NCI-H526 treated with DMSO at 0.1 percent for 48 hours (cell line): ENCODE measurements at regions not wholly inside any gene's neighbourhood (a gene's known extent, or its start where the extent isn't known, plus 50 kb on each side); places are given as distances from the start of the nearest gene placed in this dataset.

ENCODE experiments used
- DNase-seq: peaks from one replicate; lab custom pipeline; 2025; lab: John Stamatoyannopoulos, UW

DNA sequence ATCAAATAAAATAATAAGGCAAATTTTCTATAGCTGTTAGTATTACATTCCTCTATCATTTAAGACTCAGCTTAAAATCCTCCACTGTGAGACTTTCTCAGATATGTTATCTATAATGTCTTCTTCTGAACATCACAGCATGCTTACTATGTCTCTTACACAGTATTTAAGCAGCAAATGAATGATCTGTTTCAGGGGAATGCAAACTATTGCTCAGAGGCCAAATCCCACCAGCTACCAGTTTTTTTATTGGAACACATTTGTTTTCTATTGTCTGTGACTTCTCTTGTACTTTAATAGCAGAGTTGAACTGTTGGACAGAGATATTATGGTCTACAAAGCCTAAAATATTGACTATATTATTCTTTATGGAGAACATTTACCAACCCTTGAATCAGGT lies 59.6 kb downstream of the C3orf38 start:
- DNase-seq = no peak

- DNase-seq = no peak
Measured at GRCh38 chr3:88211096-88211890, 61.5 kb downstream of the C3orf38 start.

DNA sequence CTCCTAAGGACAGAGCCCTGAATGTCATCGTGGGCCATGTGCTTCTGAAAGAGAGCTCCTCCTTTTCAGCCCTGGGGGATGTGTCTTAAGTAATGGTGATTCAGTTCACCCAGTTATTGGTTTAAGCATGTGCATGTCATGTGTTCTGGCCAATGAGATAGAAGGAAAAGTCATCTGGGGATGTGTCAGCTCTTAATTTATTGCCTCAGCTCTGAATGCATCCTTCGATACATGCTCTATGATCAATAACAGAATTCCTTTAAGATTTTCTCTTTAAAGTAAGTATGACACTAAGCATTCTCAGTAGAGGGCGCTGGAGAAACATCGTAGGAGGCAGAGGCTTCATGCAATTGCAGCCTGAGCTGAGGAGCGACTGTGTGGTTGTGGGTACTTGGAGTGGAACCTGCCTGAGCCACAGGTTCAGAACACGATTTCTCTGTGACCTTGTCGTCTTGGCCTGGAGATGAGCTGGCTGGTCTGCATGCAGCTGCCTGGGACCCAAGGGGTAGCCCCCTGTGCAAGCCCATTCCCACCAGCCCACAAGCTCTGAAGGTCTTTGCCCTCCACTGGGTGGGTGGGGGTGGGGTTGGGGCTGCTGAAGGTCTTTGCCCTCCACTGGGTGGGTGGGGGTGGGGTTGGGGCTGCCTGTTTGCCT lies 69.5 kb downstream of the C3orf38 start:
- no peak for DNase-seq

GRCh38 chr3:88220126-88220525 lies 70.4 kb downstream of the C3orf38 start:
- DNase-seq = no peak

DNA sequence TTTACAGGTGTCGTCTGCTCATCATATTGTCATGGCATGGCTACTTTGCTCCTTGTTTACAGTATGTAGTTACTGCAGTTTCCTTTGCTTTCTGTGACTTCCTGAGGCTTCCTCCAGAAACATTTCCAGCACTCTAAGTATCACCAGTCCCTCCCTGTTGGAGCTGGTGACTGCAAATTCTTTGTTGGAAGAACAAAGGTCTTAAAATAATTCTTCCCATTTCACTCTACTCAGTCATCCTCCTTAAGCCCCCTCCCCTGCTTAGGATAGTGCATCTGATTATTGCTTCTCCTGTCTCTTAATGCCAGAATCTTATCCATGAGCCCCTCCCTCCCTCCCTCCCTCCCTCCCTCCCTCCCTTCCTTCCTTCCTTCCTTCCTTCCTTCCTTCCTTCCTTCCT lies 72.0 kb downstream of the C3orf38 start:
- no peak for DNase-seq

GRCh38 chr3:88222343-88222742 lies 72.6 kb downstream of the C3orf38 start:
- no peak for DNase-seq

DNA sequence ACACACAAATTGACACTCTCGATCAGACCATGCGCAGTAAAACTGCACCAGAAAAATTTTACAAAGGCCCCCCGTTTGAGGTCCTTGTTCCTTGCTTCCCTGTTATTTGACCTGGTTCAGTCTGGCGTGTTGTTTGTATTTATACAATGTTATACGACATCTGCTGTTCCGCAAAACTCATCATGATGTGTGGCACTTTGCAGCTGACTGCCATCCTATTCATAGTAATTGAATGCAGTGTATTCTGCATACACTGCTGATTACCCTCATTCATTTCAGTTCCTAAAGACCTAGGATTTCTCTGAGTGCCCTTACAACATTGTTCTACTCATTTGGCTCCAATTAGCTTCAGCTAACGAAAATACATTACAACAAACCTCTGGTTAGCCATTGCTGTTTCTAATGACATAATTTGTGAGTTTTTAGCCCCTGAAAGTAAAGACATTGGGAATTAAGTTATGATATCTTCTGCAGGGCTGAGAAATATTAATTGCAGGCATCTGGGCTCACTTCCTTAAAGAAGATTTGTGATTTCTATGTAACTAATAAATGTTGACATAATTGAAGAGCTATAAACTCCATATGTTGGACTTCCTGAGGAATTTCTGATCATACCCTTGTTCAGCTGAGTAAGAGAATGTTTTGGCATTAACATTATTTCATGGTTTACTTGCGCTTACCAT lies 75.7 kb downstream of the C3orf38 start:
- no peak for DNase-seq

DNA sequence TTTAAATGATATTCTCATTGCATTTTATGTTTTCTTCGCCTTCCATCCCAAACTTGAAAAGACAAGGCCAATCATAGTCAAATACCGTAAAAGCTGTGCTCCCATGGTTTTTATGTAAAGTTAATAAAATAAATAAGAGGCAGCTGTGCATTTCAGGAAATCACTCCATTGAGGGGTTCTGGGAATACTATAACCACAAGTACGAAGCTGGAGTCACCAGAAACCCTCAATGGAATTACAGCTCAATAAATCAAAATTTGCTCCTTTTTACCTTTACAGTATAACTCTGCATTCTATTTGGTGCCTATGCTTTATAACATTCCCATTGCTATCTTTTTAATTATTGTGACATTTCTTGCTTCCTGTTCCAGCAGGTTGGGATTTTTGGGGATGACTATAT lies 77.2 kb downstream of the C3orf38 start:
- DNase-seq = no peak

GRCh38 chr3:88230638-88231037 lies 80.9 kb downstream of the C3orf38 start:
- DNase-seq = no peak

- no peak for DNase-seq
Measured at GRCh38 chr3:88231207-88231606, 81.4 kb downstream of the C3orf38 start.

- no peak for DNase-seq
Measured at GRCh38 chr3:88231632-88232031, 81.9 kb downstream of the C3orf38 start.

GRCh38 chr3:88235102-88235501 lies 85.3 kb downstream of the C3orf38 start:
- no peak for DNase-seq

DNA sequence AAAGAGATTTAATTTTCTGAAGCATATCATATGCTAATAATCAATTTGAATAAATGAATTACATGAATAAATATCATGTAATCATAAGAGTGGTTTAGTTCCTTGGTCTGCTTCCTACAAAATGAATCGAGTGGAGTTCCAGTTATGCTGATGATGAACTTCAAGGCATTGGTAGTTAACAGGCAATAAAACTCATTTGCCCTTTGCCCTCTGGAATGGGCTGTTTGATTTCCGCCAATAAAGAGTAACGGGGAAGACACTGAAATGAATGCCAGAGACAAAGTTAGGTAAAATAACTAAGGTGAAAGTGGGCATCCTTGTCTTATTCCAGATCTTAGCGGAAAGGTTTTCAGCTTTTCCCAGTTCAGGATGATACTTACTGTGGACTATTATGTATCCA lies 90.1 kb downstream of the C3orf38 start:
- DNase-seq = no peak

DNA sequence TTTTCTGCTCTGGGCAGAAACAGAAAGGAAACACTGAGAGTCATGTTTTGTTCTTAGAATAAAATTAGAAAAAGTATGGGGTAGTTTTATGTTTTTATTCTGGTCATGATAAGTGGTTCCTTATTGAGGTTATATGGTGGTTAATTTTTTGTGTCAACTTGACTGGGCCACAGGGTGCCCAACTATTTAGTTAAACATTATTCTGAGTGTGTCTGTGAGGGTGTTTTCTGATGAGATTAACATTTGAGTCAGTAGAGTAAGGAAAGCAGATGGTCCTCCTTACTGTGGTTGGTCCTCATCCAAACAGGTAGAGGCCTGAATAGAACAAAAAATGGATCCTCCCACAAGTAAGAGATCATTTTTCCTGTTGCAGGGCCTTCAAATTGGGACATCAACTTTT lies 98.9 kb downstream of the C3orf38 start:
- DNase-seq = no peak

DNA sequence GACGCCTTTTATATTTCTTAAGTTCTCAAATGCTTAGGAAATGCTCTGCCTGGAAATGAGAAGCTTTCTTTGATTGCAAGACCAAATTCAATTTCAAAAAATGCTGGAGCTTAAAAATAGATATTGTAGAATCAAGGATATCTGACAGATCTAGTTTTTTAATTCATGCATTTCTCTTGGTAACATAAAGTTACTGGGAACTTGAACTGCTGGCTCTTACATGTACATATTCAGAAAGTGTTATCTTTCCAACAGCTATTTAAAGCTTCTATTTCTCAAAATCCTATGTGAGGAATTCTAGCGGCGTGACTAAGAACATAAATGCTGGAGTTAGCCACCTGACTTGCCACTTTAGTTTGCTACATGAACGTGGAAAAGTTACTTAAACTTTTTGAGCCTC lies 109.3 kb downstream of the C3orf38 start:
- DNase-seq = no peak

DNA sequence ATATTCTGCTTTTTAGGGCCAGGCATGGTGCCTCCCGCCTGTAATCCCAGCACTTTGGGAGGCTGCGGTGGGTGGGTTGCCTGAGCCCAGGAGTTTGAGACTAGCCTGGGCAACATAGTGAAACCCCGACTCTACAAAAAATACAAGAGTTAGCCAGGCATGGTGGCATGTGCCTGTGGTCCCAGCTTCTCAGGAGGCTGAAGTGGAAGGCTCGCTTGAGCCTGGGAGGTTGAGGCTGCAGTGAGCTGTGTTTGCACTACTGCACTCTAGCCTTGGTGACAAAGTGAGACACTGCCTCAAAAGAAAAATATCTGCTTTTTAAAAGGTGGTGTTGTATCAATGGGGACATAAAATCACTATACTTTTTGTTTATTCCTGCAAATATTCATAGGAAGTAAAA lies 112.8 kb downstream of the C3orf38 start:
- no peak for DNase-seq

GRCh38 chr3:88263417-88264100 lies 113.8 kb downstream of the C3orf38 start:
- DNase-seq = no peak

GRCh38 chr3:88267441-88267840 lies 117.7 kb downstream of the C3orf38 start:
- DNase-seq = no peak

DNA sequence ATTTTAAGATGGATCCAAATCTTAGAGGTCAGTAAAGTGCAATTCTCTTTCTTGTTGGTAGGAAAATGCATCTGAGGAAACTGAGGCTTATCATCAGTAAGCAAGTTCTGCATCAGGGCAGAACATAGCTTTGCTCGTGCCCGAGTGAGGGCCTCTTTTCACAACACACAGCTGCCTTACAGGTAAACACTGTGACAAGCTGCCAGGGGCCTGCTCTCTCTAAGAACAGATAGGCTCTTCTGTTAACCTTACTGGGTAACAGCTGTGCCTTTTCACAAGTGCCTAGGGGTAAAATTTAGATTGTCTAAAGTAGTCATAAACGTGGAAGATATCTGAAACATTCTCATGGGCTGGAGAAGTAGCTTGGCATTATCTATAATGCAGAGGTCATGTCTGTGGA lies 118.1 kb downstream of the C3orf38 start:
- DNase-seq = no peak

GRCh38 chr3:88280326-88280725 lies 130.6 kb downstream of the C3orf38 start:
- no peak for DNase-seq

DNA sequence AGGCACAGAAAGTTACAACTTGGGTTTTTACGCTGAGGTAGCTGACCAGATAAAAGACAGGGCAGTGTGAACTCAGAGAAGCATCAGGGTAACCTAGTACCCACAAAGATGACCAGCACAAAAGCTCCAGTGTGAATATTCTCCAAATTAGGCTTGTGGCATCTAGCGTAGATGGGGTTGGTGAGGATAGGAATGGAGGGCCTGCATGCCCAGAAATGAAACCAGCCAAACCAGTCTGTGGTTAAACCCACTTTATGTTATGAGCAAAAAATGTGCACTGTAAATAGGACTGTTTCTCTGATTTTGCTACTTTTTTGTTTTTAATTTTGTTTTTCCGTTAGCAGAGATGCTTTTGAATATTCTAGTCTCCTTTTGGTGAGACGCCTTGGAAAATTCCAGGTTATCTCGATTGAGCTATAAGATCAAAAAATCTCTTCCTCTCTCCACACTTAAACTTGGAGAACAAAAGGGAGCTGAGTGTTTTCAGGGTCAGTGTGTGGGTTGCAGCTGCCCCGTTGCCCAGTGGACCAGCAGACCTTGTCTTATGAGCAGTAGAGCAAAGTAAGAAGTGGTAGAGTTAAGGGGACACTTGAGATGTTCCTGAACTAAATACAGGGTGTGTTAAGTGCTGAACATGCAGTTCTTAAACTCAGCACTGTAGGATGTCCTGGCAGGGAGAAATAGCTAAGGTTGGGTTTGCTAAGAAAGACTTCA lies 132.9 kb downstream of the C3orf38 start:
- no peak for DNase-seq

DNA sequence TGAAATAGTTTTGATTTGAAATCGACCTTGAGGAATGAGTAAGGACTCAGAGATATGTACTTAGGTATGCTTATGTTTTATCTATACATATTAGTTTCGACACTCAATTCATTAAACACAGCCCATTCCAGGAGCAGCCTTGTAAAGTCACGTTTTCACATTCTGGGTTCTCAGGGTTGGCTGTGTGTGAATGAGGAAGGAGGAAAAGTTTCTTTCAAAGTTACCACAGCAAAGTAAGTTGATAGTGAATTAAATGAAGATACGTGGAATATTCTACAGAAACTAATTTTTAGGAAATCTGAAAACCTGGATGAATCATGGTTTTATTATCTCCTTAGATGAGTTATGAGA lies 133.5 kb downstream of the C3orf38 start:
- DNase-seq = no peak
